K562 (cell line): ENCODE measurements at regions not wholly inside any gene's neighbourhood (a gene's known extent, or its start where the extent isn't known, plus 50 kb on each side); places are given as distances from the start of the nearest gene placed in this dataset.

Source experiments
- CBX3 ChIP-seq, 2 experiments: IDR thresholded peaks; 1 replicate in 1 of 2; 2 replicates in 1 of 2; pipeline ENCODE4 v1.6.1; 2012; ENCODE audit warnings: inconsistent platforms in 2 of 2, low read length in 2 of 2, borderline replicate concordance in 1 of 2, control low read depth in 1 of 2
- GABPB2 ChIP-seq: fragments of 250-450 bp; sonication (Bioruptor Pico); conservative IDR thresholded peaks from 2 replicates; pipeline ENCODE4 v1.5.1; 2021; ENCODE audit warnings: mild to moderate bottlenecking
- JUND ChIP-seq, 2 experiments: IDR thresholded peaks; 2 replicates in 1 of 2; 3 replicates in 1 of 2; pipeline ENCODE4 v1.6.1; 2011; ENCODE audit warnings: borderline replicate concordance in 2 of 2, low read depth in 2 of 2, low read length in 2 of 2, improper control_type of control experiment in 1 of 2, missing biosample characterization in 1 of 2, missing genetic modification characterization in 1 of 2, missing genetic modification reagents in 1 of 2
- PHF20 ChIP-seq: fragments of 450-650 bp; IDR thresholded peaks from 2 replicates; pipeline ENCODE4 v1.6.1; 2018; ENCODE audit not compliant: partially characterized antibody
- RAD21 ChIP-seq, 2 experiments: fragments of 250-450 bp in 1 of 2; fragments of 450-650 bp in 1 of 2; sonication (Bioruptor Pico) in 1 of 2; formaldehyde crosslinking in 1 of 2; IDR thresholded peaks in 1 of 2; conservative IDR thresholded peaks in 1 of 2; 2 replicates each; pipeline versions ENCODE4 v1.4.0 to v1.8.0; 2020 to 2022; ENCODE audit warnings: mild to moderate bottlenecking in 2 of 2, moderate library complexity in 1 of 2
- RFX5 ChIP-seq: IDR thresholded peaks from 2 replicates; pipeline ENCODE4 v1.6.1; 2011; ENCODE audit warnings: low read depth, mild to moderate bottlenecking, improper control_type of control experiment, low read length
- SIX5 ChIP-seq, 2 experiments: IDR thresholded peaks; 2 replicates each; pipeline ENCODE4 v1.6.1; 2011; ENCODE audit warnings: low read length in 2 of 2, borderline replicate concordance in 1 of 2, low read depth in 1 of 2, mild to moderate bottlenecking in 1 of 2, moderate library complexity in 1 of 2; ENCODE audit not compliant: insufficient read depth in 1 of 2
- SRSF1 ChIP-seq: fragments of 200-400 bp; formaldehyde crosslinking; IDR thresholded peaks from 2 replicates; pipeline ENCODE4 v1.6.1; 2017; ENCODE audit warnings: mild to moderate bottlenecking, low read depth, low read length, moderate library complexity
- TAF1 ChIP-seq: IDR thresholded peaks from 2 replicates; pipeline ENCODE4 v1.6.1; 2011; ENCODE audit warnings: mild to moderate bottlenecking, low read length, moderate library complexity; ENCODE audit not compliant: insufficient read depth, control insufficient read depth, severe bottlenecking; ENCODE audit errors: extremely low read depth
- ZBTB7A ChIP-seq: IDR thresholded peaks from 2 replicates; pipeline ENCODE4 v1.6.1; 2011; ENCODE audit warnings: low read depth, mild to moderate bottlenecking, low read length, moderate library complexity, borderline replicate concordance; ENCODE audit not compliant: control insufficient read depth
- ZNF507 ChIP-seq: conservative IDR thresholded peaks from 2 replicates; pipeline ENCODE4 v1.6.1; 2017; ENCODE audit warnings: missing genetic modification characterization, missing compliant biosample characterization
- TF ChIP-seq, protein P1 (sequence below), 3 experiments: IDR thresholded peaks in 2 of 3; conservative IDR thresholded peaks in 1 of 3; 2 replicates each; pipeline ENCODE4 v1.5.1; 2011 to 2012; ENCODE audit warnings: low read length in 3 of 3, mild to moderate bottlenecking in 3 of 3, control low read depth in 2 of 3, improper control_type of control experiment in 1 of 3, inconsistent platforms in 1 of 3, low read depth in 1 of 3, mixed read lengths in 1 of 3, moderate library complexity in 1 of 3; ENCODE audit not compliant: insufficient read depth in 2 of 3

DNA sequence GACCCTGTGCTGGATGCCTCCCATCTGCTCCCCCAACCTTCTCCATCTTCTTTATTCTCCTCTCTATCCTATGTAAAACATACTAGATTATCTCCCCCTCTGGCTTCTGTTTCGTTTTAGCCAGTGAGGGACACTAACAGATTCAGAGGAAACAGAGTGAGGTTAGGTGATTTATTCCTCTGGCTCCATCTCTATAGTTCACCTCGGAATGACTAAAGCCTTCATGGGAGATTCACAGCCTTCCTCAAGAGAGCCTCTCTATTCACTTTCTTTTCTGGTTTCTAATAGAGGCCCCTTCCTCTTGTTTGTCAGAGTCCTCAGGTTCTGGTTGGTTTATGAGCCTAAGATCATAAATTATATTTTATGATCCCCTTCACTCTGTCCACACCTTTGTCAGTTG lies 633.1 kb upstream of the TYRP1 start:
- no peak for TF ChIP-seq TAF1
- TF ChIP-seq, protein P1, sequence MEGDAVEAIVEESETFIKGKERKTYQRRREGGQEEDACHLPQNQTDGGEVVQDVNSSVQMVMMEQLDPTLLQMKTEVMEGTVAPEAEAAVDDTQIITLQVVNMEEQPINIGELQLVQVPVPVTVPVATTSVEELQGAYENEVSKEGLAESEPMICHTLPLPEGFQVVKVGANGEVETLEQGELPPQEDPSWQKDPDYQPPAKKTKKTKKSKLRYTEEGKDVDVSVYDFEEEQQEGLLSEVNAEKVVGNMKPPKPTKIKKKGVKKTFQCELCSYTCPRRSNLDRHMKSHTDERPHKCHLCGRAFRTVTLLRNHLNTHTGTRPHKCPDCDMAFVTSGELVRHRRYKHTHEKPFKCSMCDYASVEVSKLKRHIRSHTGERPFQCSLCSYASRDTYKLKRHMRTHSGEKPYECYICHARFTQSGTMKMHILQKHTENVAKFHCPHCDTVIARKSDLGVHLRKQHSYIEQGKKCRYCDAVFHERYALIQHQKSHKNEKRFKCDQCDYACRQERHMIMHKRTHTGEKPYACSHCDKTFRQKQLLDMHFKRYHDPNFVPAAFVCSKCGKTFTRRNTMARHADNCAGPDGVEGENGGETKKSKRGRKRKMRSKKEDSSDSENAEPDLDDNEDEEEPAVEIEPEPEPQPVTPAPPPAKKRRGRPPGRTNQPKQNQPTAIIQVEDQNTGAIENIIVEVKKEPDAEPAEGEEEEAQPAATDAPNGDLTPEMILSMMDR (IDR thresholded peaks at IDR 0.05 in 2 of 3, conservative IDR thresholded peaks at IDR 0.05 in 1 of 3; ENCODE audit: insufficient read depth in 2 of 3, low read depth in 1 of 3, low read length in 3 of 3), result no peak
- TF ChIP-seq SIX5 (IDR thresholded peaks at IDR 0.05; ENCODE audit: borderline replicate concordance in 1 of 2, insufficient read depth in 1 of 2, low read depth in 1 of 2, low read length in 2 of 2), result no peak
- no peak for TF ChIP-seq JUND (IDR thresholded peaks at IDR 0.05; ENCODE audit: borderline replicate concordance, low read depth, low read length)
- no peak for TF ChIP-seq JUND (tag; IDR thresholded peaks at IDR 0.05; ENCODE audit: borderline replicate concordance, low read depth, low read length)
- no peak for TF ChIP-seq ZNF507
- TF ChIP-seq CBX3 (IDR thresholded peaks at IDR 0.05; ENCODE audit: borderline replicate concordance in 1 of 2, low read length in 2 of 2), result no peak
- TF ChIP-seq PHF20, result no peak
- no peak for TF ChIP-seq RAD21 (CRISPR knock-in tag; conservative IDR thresholded peaks at IDR 0.05 in 1 of 2, IDR thresholded peaks at IDR 0.05 in 1 of 2)
- TF ChIP-seq ZBTB7A, result no peak
- TF ChIP-seq RFX5, result no peak
- TF ChIP-seq SRSF1, result no peak
- TF ChIP-seq GABPB2 (CRISPR knock-in tag), result no peak
